Astrocyte of the spinal cord (primary cell): ENCODE measurements at regions not wholly inside any gene's neighbourhood (a gene's known extent, or its start where the extent isn't known, plus 50 kb on each side); places are given as distances from the start of the nearest gene placed in this dataset.
"Not testable (repeated sequence)": the region's sequence is repeated elsewhere in the genome, so short reads cannot be mapped to it uniquely, and the experiment has no call there.

Experiments
- DNase-seq: peaks from one replicate; pipeline ENCODE4 v3.0.0; 2011; ENCODE audit warnings: low read depth, low spot score
- H3K4me3 ChIP-seq: 2 replicates; pipeline ENCODE4 v1.5.1; 2011; ENCODE audit warnings: low read depth, mild to moderate bottlenecking, low read length, moderate library complexity
- CTCF ChIP-seq: IDR thresholded peaks from 2 replicates; pipeline ENCODE4 v1.5.1; 2012; ENCODE audit warnings: low read depth, mild to moderate bottlenecking, low read length, inconsistent platforms
- in situ Hi-C: cut with HindIII; loops from 2 replicates; pipeline ENCODE4 v1.10.0; 2017; ENCODE audit warnings: low sequenced_read_pairs

- no peak for DNase-seq
- no peak for TF ChIP-seq CTCF
- in situ Hi-C loops = no loop called here
- H3K4me3 ChIP-seq = no peak overlapping the region
Measured at GRCh38 chr4:134627366-134627765, 425.8 kb upstream of the PABPC4L start.

- in situ Hi-C loops = no loop called here
- no peak for DNase-seq
- no peak overlapping the region for H3K4me3 ChIP-seq
- TF ChIP-seq CTCF = no peak
Measured at GRCh38 chr4:134624365-134624764, 422.8 kb upstream of the PABPC4L start.

- H3K4me3 ChIP-seq, in situ Hi-C loops, DNase-seq: not testable (repeated sequence)
Measured at GRCh38 chr4:134622626-134623575, 421.3 kb upstream of the PABPC4L start.

DNA sequence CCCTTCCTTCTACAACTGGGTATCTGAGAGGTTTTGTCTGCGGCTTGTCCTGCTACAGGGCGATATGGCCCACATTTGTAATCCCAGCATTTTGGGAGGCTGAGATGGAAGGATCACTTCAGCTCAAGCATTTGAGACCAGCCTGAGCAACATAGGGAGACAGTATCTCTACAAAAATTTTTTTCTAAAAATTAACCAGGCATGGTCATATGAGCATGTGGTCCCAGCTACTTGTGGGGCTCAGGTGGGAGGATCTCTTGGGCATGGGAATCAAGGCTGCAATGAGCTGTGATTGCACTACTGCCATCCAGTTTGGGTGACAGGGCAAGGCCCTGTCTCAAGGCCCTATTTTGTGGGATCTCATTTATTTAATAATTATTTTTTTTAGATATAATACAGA lies 420.6 kb upstream of the PABPC4L start:
- no peak for DNase-seq

DNA sequence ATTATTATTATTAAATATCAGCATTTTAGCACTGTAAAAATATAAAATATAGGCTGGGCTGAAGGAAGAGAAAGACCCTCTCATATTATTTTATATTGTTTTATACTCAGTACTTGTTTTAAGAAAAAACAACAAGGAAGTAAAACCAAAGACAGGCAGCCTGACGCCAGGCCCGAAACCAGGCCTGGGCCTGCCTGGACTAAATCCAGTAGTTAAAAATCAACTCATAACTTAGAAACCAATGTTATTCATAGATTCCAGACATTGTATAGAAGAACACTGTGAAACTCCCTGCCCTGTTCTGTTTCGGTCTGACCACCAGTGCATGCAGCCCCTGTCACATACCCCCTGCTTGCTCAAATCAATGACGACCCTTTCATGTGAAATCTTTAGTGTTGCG lies 420.1 kb upstream of the PABPC4L start:
- in situ Hi-C loops, DNase-seq, H3K4me3 ChIP-seq: not testable (repeated sequence)

More for the DNA sequence above, 420.6 kb upstream of the PABPC4L start:
- no peak overlapping the region for H3K4me3 ChIP-seq
- in situ Hi-C loops = no loop called here
- TF ChIP-seq CTCF = no peak

DNA sequence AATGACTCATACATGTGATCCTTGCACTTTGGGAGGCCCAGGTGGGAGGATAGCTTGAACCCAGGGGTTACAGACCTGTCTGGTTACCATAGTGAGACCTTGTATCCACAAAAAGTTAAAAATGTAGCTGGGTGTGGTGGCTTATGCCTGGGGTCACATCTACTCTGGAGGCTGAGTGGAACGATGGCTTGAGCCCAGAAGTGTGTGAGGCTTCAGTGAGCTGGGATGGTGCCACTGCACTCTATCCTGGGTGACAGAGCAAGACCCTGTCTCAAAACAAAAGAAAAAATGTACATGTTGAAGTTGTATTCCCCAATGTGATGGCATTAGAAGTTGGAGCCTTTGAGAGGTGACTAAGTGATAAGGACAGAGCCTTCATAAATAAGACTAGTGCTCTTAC lies 409.4 kb upstream of the PABPC4L start:
- no peak overlapping the region for H3K4me3 ChIP-seq
- no peak for TF ChIP-seq CTCF
- in situ Hi-C loops = no loop called here
- DNase-seq = no peak

- in situ Hi-C loops = no loop called here
- DNase-seq = no peak
- H3K4me3 ChIP-seq = no peak overlapping the region
- no peak for TF ChIP-seq CTCF
Measured at GRCh38 chr4:134610172-134610571, 408.6 kb upstream of the PABPC4L start.

DNA sequence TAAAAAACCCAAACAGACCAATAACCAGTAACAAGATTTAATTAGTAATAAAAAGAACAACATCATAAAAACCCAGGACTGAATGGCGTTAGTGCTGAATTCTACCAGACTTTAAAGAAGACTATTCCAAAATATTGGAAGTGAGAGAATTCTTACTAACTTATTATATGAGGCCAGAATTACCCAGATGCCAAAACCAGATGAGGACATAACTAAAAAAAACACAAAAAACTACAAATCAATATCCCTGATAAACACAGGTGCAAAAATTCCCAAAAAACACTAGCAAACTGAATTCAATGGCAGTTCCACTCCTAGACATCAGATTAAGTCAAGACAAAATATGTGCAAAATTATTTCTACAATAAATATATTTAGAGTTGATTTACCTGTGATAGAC lies 400.1 kb upstream of the PABPC4L start:
- H3K4me3 ChIP-seq = no peak overlapping the region
- in situ Hi-C loops = no loop called here
- DNase-seq = no peak
- no peak for TF ChIP-seq CTCF
